ENCODE measurements at regions not wholly inside any gene's neighbourhood (a gene's known extent, or its start where the extent isn't known, plus 50 kb on each side); places are given as distances from the start of the nearest gene placed in this dataset.

DNA sequence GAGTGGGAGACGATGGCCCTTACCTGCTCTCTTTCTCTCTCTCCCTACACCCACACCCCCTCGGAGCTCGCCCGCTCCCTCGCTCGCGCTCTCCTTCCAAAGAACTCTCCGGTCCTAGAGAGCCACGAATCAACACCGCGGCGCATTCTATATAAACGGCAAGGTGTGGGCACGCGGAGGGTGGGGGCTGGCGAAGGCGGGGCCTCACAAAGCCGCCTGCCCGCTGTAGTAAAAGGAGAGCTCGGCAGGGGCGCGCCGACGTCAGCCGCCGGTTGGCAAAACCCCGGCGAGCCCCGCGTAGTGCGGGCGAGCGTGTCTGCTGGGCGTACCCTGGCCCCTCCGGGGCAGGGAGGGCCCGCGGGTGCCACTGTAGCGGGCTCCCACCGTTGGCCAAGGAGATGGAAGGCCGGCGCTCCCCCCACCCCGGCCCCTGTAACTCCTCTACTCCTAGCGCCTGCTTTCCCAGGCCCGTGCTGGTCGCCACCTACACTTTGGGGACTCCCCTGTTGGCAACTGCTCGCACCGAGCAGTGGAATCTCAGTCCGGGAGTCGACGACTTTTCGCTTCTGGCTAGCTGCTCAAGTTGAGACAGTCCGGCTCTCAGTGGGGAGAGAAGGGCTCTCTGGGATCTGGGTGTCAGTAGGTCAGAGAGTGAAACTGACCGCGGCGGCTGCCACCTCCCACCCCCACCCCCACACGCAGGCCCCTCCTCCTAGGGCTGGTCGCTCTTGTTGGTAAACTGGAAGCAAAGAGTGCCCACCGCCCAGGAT is 325.5 kb upstream of the F9 start:
- H3K27me3 ChIP-seq = no peaks in the 10 kb centered on the region
- H3K36me3 ChIP-seq = no peaks in the 10 kb centered on the region
- peak in 1 of 3 donors; percentile 47 for DNase-seq
- no peaks in the 10 kb centered on the region for H3K4me1 ChIP-seq
- H3K4me3 ChIP-seq = peak overlapping the region; percentile 22 to 50 (median 40)
- peak overlapping the region; percentile 17 to 61 (median 37) for H3K27ac ChIP-seq
- no peaks in the 10 kb centered on the region for H3K9me3 ChIP-seq
- TF ChIP-seq POLR2A (IDR thresholded peaks at IDR 0.05) = no peak
- TF ChIP-seq, protein P1, sequence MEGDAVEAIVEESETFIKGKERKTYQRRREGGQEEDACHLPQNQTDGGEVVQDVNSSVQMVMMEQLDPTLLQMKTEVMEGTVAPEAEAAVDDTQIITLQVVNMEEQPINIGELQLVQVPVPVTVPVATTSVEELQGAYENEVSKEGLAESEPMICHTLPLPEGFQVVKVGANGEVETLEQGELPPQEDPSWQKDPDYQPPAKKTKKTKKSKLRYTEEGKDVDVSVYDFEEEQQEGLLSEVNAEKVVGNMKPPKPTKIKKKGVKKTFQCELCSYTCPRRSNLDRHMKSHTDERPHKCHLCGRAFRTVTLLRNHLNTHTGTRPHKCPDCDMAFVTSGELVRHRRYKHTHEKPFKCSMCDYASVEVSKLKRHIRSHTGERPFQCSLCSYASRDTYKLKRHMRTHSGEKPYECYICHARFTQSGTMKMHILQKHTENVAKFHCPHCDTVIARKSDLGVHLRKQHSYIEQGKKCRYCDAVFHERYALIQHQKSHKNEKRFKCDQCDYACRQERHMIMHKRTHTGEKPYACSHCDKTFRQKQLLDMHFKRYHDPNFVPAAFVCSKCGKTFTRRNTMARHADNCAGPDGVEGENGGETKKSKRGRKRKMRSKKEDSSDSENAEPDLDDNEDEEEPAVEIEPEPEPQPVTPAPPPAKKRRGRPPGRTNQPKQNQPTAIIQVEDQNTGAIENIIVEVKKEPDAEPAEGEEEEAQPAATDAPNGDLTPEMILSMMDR (IDR thresholded peaks at IDR 0.05) = no peak

GRCh38 chrX:139204571-139204897 is 326.0 kb upstream of the F9 start:
- Histone ChIP-seq H3K4me1 (no peaks in the 10 kb centered on the region), H3K36me3 (no peaks in the 10 kb centered on the region), H3K9me3 (no peaks in the 10 kb centered on the region), H3K4me3 (peak overlapping the region; percentile 22 to 50 (median 40)), H3K27me3 (no peaks in the 10 kb centered on the region), H3K27ac (peak overlapping the region in 2 of 4 donors; percentile 35 to 61)
- DNase-seq = no peak
- TF ChIP-seq POLR2A (IDR thresholded peaks at IDR 0.05) = no peak
- TF ChIP-seq, protein P1 (IDR thresholded peaks at IDR 0.05) = no peak

DNA sequence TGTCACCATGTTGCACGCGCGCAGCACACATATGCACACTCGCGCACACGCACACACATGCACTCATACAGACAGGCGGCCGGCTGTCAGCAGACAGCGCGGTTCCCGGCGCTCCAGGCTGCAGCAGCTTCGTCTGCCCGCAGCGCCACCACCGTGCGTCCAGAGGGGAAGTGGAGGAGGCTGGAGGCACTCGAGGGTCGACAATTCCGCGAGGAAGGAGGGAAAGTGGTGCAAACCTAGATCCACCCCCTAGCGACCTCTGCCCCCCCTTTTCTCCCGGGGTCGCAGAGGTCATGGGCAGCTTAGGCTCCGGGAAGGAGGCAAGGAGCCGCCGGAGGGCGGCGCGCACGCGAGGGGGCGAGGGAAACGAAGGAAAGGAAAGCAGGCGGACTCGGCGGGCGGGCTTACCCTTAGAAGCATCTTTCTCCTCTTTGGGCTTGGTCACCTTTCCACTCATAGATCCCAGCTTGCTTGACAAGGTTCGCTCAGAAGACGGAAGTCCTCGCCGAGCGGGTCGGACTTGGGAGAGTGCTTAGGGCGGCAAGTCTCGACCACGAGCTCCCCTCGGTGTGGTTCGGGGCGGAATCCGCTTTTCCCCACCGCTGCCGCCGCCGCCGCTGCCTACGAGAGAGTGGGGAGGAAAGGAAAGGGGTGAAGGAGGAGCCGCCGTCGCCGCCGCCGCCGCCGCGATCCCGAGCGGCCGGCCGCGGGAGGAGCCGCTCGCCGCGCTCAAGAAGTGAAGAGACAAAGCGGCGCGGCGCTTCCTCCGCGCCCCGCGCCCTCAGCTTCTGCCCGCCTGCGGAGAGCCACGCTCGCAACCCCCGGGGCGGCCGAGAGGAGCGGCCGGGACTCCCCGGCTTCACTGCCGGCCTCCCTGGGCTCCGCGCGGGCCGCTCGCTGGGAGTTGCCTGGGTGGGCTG is 326.6 kb upstream of the F9 start:
- Histone ChIP-seq H3K4me3 (peak overlapping the region; percentile 22 to 50 (median 40)), H3K36me3 (no peaks in the 10 kb centered on the region), H3K9me3 (no peaks in the 10 kb centered on the region), H3K27me3 (no peaks in the 10 kb centered on the region), H3K4me1 (no peaks in the 10 kb centered on the region), H3K27ac (peak overlapping the region in 2 of 4 donors; percentile 35 to 61)
- TF ChIP-seq, protein P1 (IDR thresholded peaks at IDR 0.05) = no peak
- no peak for TF ChIP-seq POLR2A (IDR thresholded peaks at IDR 0.05)
- DNase-seq = no peak

DNA sequence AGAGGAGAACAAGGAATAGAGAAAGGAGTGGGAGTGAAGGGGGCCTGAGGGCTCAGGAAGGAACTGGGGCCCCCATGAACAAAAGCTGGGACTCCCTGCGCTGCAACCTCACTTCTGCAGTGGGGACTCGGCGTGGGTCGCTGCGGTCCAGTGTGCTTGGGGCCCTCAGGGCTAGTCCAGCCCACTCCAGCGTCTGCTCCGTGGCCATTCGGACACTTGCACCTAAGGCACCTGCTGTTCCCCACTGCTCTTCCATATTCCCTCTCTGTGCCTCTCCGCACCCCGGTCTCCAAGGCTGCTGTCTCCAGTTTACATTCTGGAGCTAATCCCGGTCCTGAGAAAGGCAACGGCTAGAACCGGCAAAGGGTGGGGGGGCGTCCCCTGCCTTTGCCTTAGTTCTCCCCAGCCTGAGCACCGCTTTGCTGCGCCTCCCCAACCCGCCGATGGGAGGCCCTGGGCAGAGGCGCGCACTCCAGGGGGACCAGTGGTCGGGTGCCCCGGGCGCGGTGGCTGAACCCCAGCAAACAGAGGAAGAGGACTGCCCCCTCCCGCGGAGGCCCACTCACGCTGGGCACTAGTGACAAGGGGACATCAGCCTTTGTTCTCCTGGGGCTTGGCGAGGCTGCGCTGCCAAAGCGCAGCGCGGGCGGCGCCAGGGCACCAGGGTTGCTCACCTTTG is 327.7 kb upstream of the F9 start:
- Histone ChIP-seq H3K4me3 (peak overlapping the region in 1 of 4 donors; percentile 50), H3K36me3 (no peaks in the 10 kb centered on the region), H3K4me1 (no peaks in the 10 kb centered on the region), H3K27ac (no peak overlapping the region), H3K9me3 (no peaks in the 10 kb centered on the region), H3K27me3 (no peaks in the 10 kb centered on the region)
- TF ChIP-seq, protein P1 (IDR thresholded peaks at IDR 0.05) = no peak
- TF ChIP-seq POLR2A (IDR thresholded peaks at IDR 0.05) = no peak
- no peak for DNase-seq

GRCh38 chrX:139201924-139202323 is 328.6 kb upstream of the F9 start:
- no peaks in the 10 kb centered on the region for H3K4me1 ChIP-seq
- H3K27me3 ChIP-seq = no peaks in the 10 kb centered on the region
- H3K27ac ChIP-seq = no peak overlapping the region
- H3K4me3 ChIP-seq = no peak overlapping the region
- no peaks in the 10 kb centered on the region for H3K36me3 ChIP-seq
- no peak for TF ChIP-seq POLR2A (IDR thresholded peaks at IDR 0.05)
- TF ChIP-seq, protein P1 (IDR thresholded peaks at IDR 0.05) = no peak
- no peak for DNase-seq
- no peaks in the 10 kb centered on the region for H3K9me3 ChIP-seq

Data from Peyer's patch (tissue), 4 donors.